ENCODE measurements at regions not wholly inside any gene's neighbourhood (a gene's known extent, or its start where the extent isn't known, plus 50 kb on each side); places are given as distances from the start of the nearest gene placed in this dataset.

- intact Hi-C loops (cut with micrococcal nuclease): no loop called here
- Mint-ChIP-seq H3K4me3 (no peak overlapping the region), H3K9me3 (peaks cover 7 to 30% (median 25%) of the 10 kb centered on the region in 7 donors)
Measured at GRCh38 chr6:9851541-9852380, 563.1 kb downstream of the TFAP2A start.

DNA sequence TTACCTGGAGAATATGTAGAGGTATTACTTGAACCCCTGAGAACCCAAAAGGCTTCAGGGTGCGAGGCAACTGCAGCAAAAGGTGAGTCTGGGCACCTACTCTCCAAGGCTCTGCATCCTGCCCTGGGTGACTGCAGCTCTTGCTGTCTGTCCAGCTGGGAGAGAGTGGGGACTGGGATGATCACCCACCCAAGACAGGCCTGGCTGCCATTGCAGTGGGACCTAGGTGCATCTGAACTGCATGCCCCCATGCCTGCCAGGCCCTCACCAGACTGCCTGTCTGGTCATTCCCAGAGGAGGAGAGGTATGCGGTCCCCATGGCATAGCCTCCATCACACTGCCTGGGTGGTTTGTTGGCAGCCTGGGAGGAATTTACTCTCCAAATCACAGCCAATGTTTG lies 563.9 kb downstream of the TFAP2A start:
- H3K9me3 ChIP-seq (replicated peaks in 1 of 2; ENCODE audit: control insufficient read depth in 1 of 2, insufficient read depth in 1 of 2, low read length in 2 of 2): peaks cover 16 to 48% of the 10 kb centered on the region in 2 donors
- Mint-ChIP-seq H3K27me3 (ENCODE audit: low read depth in 3 of 3) (no peaks in the 10 kb centered on the region), H3K9me3 (peaks cover 5 to 33% (median 25%) of the 10 kb centered on the region in 7 donors), H3K4me1 (no peaks in the 10 kb centered on the region), H3K36me3 (no peaks in the 10 kb centered on the region), H3K4me3 (no peak overlapping the region), H3K27ac (no peak overlapping the region)
- intact Hi-C loops (cut with micrococcal nuclease): no loop called here
- no peaks in the 10 kb centered on the region for H3K27me3 ChIP-seq (ENCODE audit: control insufficient read depth in 2 of 2, insufficient read depth in 2 of 2, low read length in 2 of 2)
- no peak overlapping the region for H3K4me3 ChIP-seq (replicated peaks in 1 of 3; ENCODE audit: low read depth in 2 of 3, low read length in 3 of 3)
- no CpG with 5 or more reads among the region's 2 CpGs for WGBS (ENCODE audit: insufficient coverage)
- no peaks in the 10 kb centered on the region for H3K79me2 ChIP-seq (ENCODE audit: insufficient read depth, low read length)
- H2AFZ ChIP-seq (ENCODE audit: insufficient read depth, low read depth, low read length, poor library complexity, severe bottlenecking): no peak overlapping the region
- H3K4me1 ChIP-seq (ENCODE audit: control insufficient read depth in 1 of 2, insufficient read depth in 2 of 2, low read length in 2 of 2): no peaks in the 10 kb centered on the region
- no peaks in the 10 kb centered on the region for H4K20me1 ChIP-seq (ENCODE audit: insufficient read depth, low read length)
- no peak for TF ChIP-seq CTCF (IDR thresholded peaks at IDR 0.05)
- H3K9ac ChIP-seq (ENCODE audit: insufficient read depth, low read length, poor library complexity, severe bottlenecking): no peak overlapping the region
- no peak overlapping the region for H3K4me2 ChIP-seq (replicated peaks; ENCODE audit: extremely low read depth, low read length, poor library complexity, severe bottlenecking)
- no peak for DNase-seq
- H3K27ac ChIP-seq (ENCODE audit: low read depth in 1 of 2, low read length in 2 of 2): no peak overlapping the region
- H3K36me3 ChIP-seq (replicated peaks in 1 of 2; ENCODE audit: control insufficient read depth in 1 of 2, insufficient read depth in 2 of 2, low read length in 2 of 2): no peaks in the 10 kb centered on the region

More at GRCh38 chr6:9851541-9852380, 563.1 kb downstream of the TFAP2A start:
- H2AFZ ChIP-seq (ENCODE audit: insufficient read depth, low read depth, low read length, poor library complexity, severe bottlenecking): no peak overlapping the region
- H3K4me1 ChIP-seq (ENCODE audit: control insufficient read depth in 1 of 2, insufficient read depth in 2 of 2, low read length in 2 of 2): no peaks in the 10 kb centered on the region
- no peak overlapping the region for H3K27ac ChIP-seq (ENCODE audit: low read depth in 1 of 2, low read length in 2 of 2)
- Mint-ChIP-seq H3K4me1 (no peaks in the 10 kb centered on the region), H3K36me3 (no peaks in the 10 kb centered on the region), H3K27ac (no peak overlapping the region), H3K27me3 (ENCODE audit: low read depth in 3 of 3) (no peaks in the 10 kb centered on the region)
- no peak overlapping the region for H3K9ac ChIP-seq (ENCODE audit: insufficient read depth, low read length, poor library complexity, severe bottlenecking)
- no peaks in the 10 kb centered on the region for H3K27me3 ChIP-seq (ENCODE audit: control insufficient read depth in 2 of 2, insufficient read depth in 2 of 2, low read length in 2 of 2)
- no peaks in the 10 kb centered on the region for H3K79me2 ChIP-seq (ENCODE audit: insufficient read depth, low read length)
- DNase-seq: no peak
- WGBS (ENCODE audit: insufficient coverage): 89% methylated on average over 7 of the region's 9 CpGs
- TF ChIP-seq CTCF (IDR thresholded peaks at IDR 0.05): no peak
- H3K4me2 ChIP-seq (replicated peaks; ENCODE audit: extremely low read depth, low read length, poor library complexity, severe bottlenecking): no peak overlapping the region
- peaks cover 16 to 41% of the 10 kb centered on the region in 2 donors for H3K9me3 ChIP-seq (replicated peaks in 1 of 2; ENCODE audit: control insufficient read depth in 1 of 2, insufficient read depth in 1 of 2, low read length in 2 of 2)
- H3K4me3 ChIP-seq (replicated peaks in 1 of 3; ENCODE audit: low read depth in 2 of 3, low read length in 3 of 3): no peak overlapping the region
- H4K20me1 ChIP-seq (ENCODE audit: insufficient read depth, low read length): no peaks in the 10 kb centered on the region
- H3K36me3 ChIP-seq (replicated peaks in 1 of 2; ENCODE audit: control insufficient read depth in 1 of 2, insufficient read depth in 2 of 2, low read length in 2 of 2): no peaks in the 10 kb centered on the region
